ENCODE measurements at regions not wholly inside any gene's neighbourhood (a gene's known extent, or its start where the extent isn't known, plus 50 kb on each side); places are given as distances from the start of the nearest gene placed in this dataset.
"Not testable (repeated sequence)": the region's sequence is repeated elsewhere in the genome, so short reads cannot be mapped to it uniquely, and the experiment has no call there.

GRCh38 chr13:56752636-56753035, 388.1 kb upstream of the PRR20A start:
- Mint-ChIP-seq H3K9me3 (ENCODE audit: low read depth) (no peaks in the 10 kb centered on the region), H3K36me3 (ENCODE audit: insufficient read depth) (no peaks in the 10 kb centered on the region), H3K27ac (no peak overlapping the region), H3K4me1 (ENCODE audit: low read depth) (no peaks in the 10 kb centered on the region), H3K27me3 (no peaks in the 10 kb centered on the region), H3K4me3 (ENCODE audit: low read depth) (no peak overlapping the region)
- DNase-seq (ENCODE audit: low spot score, unreplicated experiment), result no peak
- TF ChIP-seq CTCF (IDR thresholded peaks at IDR 0.05; ENCODE audit: unreplicated experiment), result no peak

- Mint-ChIP-seq H3K4me1 (ENCODE audit: low read depth) (no peaks in the 10 kb centered on the region), H3K27ac (no peak overlapping the region), H3K27me3 (no peaks in the 10 kb centered on the region), H3K9me3 (ENCODE audit: low read depth) (no peaks in the 10 kb centered on the region), H3K36me3 (ENCODE audit: insufficient read depth) (no peaks in the 10 kb centered on the region), H3K4me3 (ENCODE audit: low read depth) (no peak overlapping the region)
- TF ChIP-seq CTCF (IDR thresholded peaks at IDR 0.05; ENCODE audit: unreplicated experiment), result peak; percentile 34
- no peak for DNase-seq (ENCODE audit: low spot score, unreplicated experiment)
Measured at GRCh38 chr13:56755181-56755935, 385.4 kb upstream of the PRR20A start.

- not testable (repeated sequence) for H3K36me3 Mint-ChIP-seq (ENCODE audit: insufficient read depth); DNase-seq (ENCODE audit: low spot score, unreplicated experiment); H3K4me1 Mint-ChIP-seq (ENCODE audit: low read depth); H3K27ac Mint-ChIP-seq; H3K4me3 Mint-ChIP-seq (ENCODE audit: low read depth); H3K27me3 Mint-ChIP-seq
- peaks cover 14% of the 10 kb centered on the region for H3K9me3 Mint-ChIP-seq (ENCODE audit: low read depth)
Measured at GRCh38 chr13:56763333-56763732, 377.4 kb upstream of the PRR20A start.

- DNase-seq (ENCODE audit: low spot score, unreplicated experiment), result no peak
- no peak overlapping the region for H3K27ac Mint-ChIP-seq
- no peaks in the 10 kb centered on the region for H3K36me3 Mint-ChIP-seq (ENCODE audit: insufficient read depth)
- no peak overlapping the region for H3K4me3 Mint-ChIP-seq (ENCODE audit: low read depth)
- H3K4me1 Mint-ChIP-seq (ENCODE audit: low read depth), result no peaks in the 10 kb centered on the region
- TF ChIP-seq CTCF (IDR thresholded peaks at IDR 0.05; ENCODE audit: unreplicated experiment), result no peak
- peaks cover 8% of the 10 kb centered on the region for H3K9me3 Mint-ChIP-seq (ENCODE audit: low read depth)
- H3K27me3 Mint-ChIP-seq, result no peaks in the 10 kb centered on the region
Measured at GRCh38 chr13:56773148-56773547, 367.6 kb upstream of the PRR20A start.

GRCh38 chr13:56789527-56789926, 351.2 kb upstream of the PRR20A start:
- no peak for TF ChIP-seq CTCF (IDR thresholded peaks at IDR 0.05; ENCODE audit: unreplicated experiment)
- Mint-ChIP-seq H3K4me1 (ENCODE audit: low read depth) (no peaks in the 10 kb centered on the region), H3K27ac (no peak overlapping the region), H3K36me3 (ENCODE audit: insufficient read depth) (no peaks in the 10 kb centered on the region), H3K4me3 (ENCODE audit: low read depth) (no peak overlapping the region), H3K9me3 (ENCODE audit: low read depth) (no peaks in the 10 kb centered on the region), H3K27me3 (no peaks in the 10 kb centered on the region)
- no peak for DNase-seq (ENCODE audit: low spot score, unreplicated experiment)

- TF ChIP-seq CTCF (IDR thresholded peaks at IDR 0.05; ENCODE audit: unreplicated experiment), result no peak
- Mint-ChIP-seq H3K4me1 (ENCODE audit: low read depth) (no peaks in the 10 kb centered on the region), H3K27ac (no peak overlapping the region), H3K4me3 (ENCODE audit: low read depth) (no peak overlapping the region), H3K27me3 (no peaks in the 10 kb centered on the region), H3K36me3 (ENCODE audit: insufficient read depth) (no peaks in the 10 kb centered on the region), H3K9me3 (ENCODE audit: low read depth) (peaks cover 4% of the 10 kb centered on the region)
- no peak for DNase-seq (ENCODE audit: low spot score, unreplicated experiment)
Measured at GRCh38 chr13:56837161-56837560, 303.6 kb upstream of the PRR20A start.
